ENCODE measurements at regions not wholly inside any gene's neighbourhood (a gene's known extent, or its start where the extent isn't known, plus 50 kb on each side); places are given as distances from the start of the nearest gene placed in this dataset.

GRCh38 chr4:83207497-83208101 lies 77.0 kb downstream of the COQ2 start:
- DNase-seq (no peak), ATAC-seq (no peak), FAIRE-seq (peak; percentile 43)
- TF ChIP-seq CTCF (IDR thresholded peaks at IDR 0.05) = no peak
- intact Hi-C loops (cut with DNase I) = no loop called here
- H3K36me3 ChIP-seq = no peaks in the 10 kb centered on the region
- no peak overlapping the region for H3K27ac ChIP-seq
- no peaks in the 10 kb centered on the region for H3K9me3 ChIP-seq
- no peaks in the 10 kb centered on the region for H3K27me3 ChIP-seq
- WGBS, 2 donors = 66 to 71% methylated on average over 6 of the region's 6 CpGs
- no peaks in the 10 kb centered on the region for H3K4me1 ChIP-seq
- no peak overlapping the region for H3K4me3 ChIP-seq

- Histone ChIP-seq H3K36me3 (no peaks in the 10 kb centered on the region), H3K27me3 (no peaks in the 10 kb centered on the region), H3K4me1 (no peaks in the 10 kb centered on the region), H3K4me3 (no peak overlapping the region), H3K9me3 (no peaks in the 10 kb centered on the region), H3K27ac (no peak overlapping the region)
- no peak for FAIRE-seq
- WGBS, 2 donors = 37 to 45% methylated on average over 2 of the region's 2 CpGs
- ATAC-seq = no peak
- DNase-seq = no peak
- intact Hi-C loops (cut with DNase I) = no loop called here
- no peak for TF ChIP-seq CTCF (IDR thresholded peaks at IDR 0.05)
Observed at GRCh38 chr4:83205760-83206159, 78.8 kb downstream of the COQ2 start.

- DNase-seq (no peak), ATAC-seq (no peak), FAIRE-seq (no peak)
- intact Hi-C loops (cut with DNase I) = no loop called here
- no peaks in the 10 kb centered on the region for H3K27me3 ChIP-seq
- TF ChIP-seq CTCF (IDR thresholded peaks at IDR 0.05) = no peak
- no peaks in the 10 kb centered on the region for H3K4me1 ChIP-seq
- 15 to 21% methylated on average over 3 of the region's 3 CpGs for whole genome bisulfite sequencing, 2 donors
- H3K9me3 ChIP-seq = no peaks in the 10 kb centered on the region
- no peak overlapping the region for H3K4me3 ChIP-seq
- H3K36me3 ChIP-seq = no peaks in the 10 kb centered on the region
- H3K27ac ChIP-seq = no peak overlapping the region
Observed at GRCh38 chr4:83204731-83205130, 79.9 kb downstream of the COQ2 start.

- WGBS, 2 donors = 87 to 90% methylated on average over 4 of the region's 4 CpGs
- Histone ChIP-seq H3K27me3 (no peaks in the 10 kb centered on the region), H3K27ac (no peak overlapping the region), H3K4me1 (no peaks in the 10 kb centered on the region), H3K9me3 (no peaks in the 10 kb centered on the region), H3K4me3 (no peak overlapping the region), H3K36me3 (no peaks in the 10 kb centered on the region)
- TF ChIP-seq CTCF (IDR thresholded peaks at IDR 0.05) = no peak
- DNase-seq (no peak), FAIRE-seq (no peak), ATAC-seq (no peak)
- intact Hi-C loops (cut with DNase I) = no loop called here
Observed at GRCh38 chr4:83201761-83202160, 82.8 kb downstream of the COQ2 start.

- TF ChIP-seq CTCF (IDR thresholded peaks at IDR 0.05) = no peak
- Histone ChIP-seq H3K36me3 (no peaks in the 10 kb centered on the region), H3K4me3 (no peak overlapping the region), H3K27ac (no peak overlapping the region), H3K4me1 (no peaks in the 10 kb centered on the region), H3K27me3 (no peaks in the 10 kb centered on the region), H3K9me3 (no peaks in the 10 kb centered on the region)
- intact Hi-C loops (cut with DNase I) = no loop called here
- ATAC-seq (peak in 2 of 4 donors; percentile 63 to 83), FAIRE-seq (no peak), DNase-seq (peak in 1 of 6 donors; percentile 21)
- WGBS, 2 donors = 71 to 77% methylated on average over 10 of the region's 10 CpGs
Observed at GRCh38 chr4:83197555-83198235, 83.2 kb upstream of the PLAC8 start.
